WERI-Rb-1 (cell line): ENCODE measurements at regions not wholly inside any gene's neighbourhood (a gene's known extent, or its start where the extent isn't known, plus 50 kb on each side); places are given as distances from the start of the nearest gene placed in this dataset.

Source experiments
- DNase-seq: peaks from one replicate; pipeline ENCODE4 v3.0.0-alpha.2; 2020
- H3K27ac ChIP-seq: fragments of 250-450 bp; sonication (Bioruptor Pico); 2 replicates; pipeline ENCODE4 v1.5.1; 2020; ENCODE audit warnings: mild to moderate bottlenecking, moderate library complexity
- H3K27me3 ChIP-seq: fragments of 250-450 bp; sonication (Bioruptor Pico); 2 replicates; pipeline ENCODE4 v1.5.1; 2021; ENCODE audit warnings: mild to moderate bottlenecking, low read depth, moderate library complexity; ENCODE audit not compliant: insufficient read depth, severe bottlenecking
- H3K36me3 ChIP-seq: fragments of 250-450 bp; sonication (Bioruptor Pico); 2 replicates; pipeline ENCODE4 v1.5.1; 2020; ENCODE audit warnings: mild to moderate bottlenecking, moderate library complexity
- H3K4me3 ChIP-seq: 2 replicates; pipeline ENCODE4 v1.5.1; 2011; ENCODE audit warnings: low read depth, mild to moderate bottlenecking, control low read depth, low read length
- H3K9me3 ChIP-seq: fragments of 250-450 bp; sonication (Bioruptor Pico); 2 replicates; pipeline ENCODE4 v1.5.1; 2021; ENCODE audit warnings: mild to moderate bottlenecking, moderate library complexity; ENCODE audit not compliant: severe bottlenecking
- TF ChIP-seq, protein P1 (sequence below): IDR thresholded peaks from 2 replicates; pipeline ENCODE4 v1.5.1; 2011; ENCODE audit warnings: low read depth, mild to moderate bottlenecking, control low read depth, inconsistent platforms, low read length

DNA sequence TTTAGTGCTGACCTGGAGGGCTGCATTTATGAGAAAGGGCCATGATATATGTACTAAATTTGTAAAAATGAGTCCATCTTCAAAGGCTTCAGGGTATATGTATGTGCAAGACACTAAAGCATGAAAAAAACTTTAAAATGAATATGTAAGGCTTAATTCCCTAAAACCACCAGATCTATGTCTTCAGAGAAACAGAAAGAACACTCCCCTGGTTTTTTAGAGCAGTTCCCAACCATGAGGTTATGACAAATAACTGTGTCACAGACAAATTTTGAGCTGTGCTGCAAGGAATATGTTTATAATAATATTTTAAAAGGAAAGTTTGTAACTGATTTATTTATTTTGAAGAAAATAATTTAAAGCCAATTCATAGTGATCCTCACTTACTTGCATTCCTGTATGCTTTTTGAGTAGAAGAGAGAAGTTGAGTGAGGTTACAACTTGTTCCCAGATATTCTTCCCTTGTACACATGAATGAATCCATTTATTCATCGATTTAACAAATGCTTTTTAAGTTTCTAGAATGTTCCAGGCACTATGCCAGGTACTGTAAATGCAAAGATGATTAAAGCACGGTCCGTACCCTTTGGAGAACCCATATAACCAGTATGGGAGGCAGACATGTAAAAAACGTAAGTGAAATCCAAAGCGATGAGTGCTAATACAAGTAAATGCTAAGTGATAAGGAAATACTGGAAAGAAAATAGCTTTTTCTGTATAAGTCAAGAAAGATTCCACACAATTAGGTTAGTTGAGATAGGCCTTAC is 295.2 kb upstream of the DIAPH2 start:
- H3K4me3 ChIP-seq, result no peak overlapping the region
- no peaks in the 10 kb centered on the region for H3K36me3 ChIP-seq
- peaks cover 35% of the 10 kb centered on the region for H3K27me3 ChIP-seq
- no peak overlapping the region for H3K27ac ChIP-seq
- DNase-seq, result no peak
- TF ChIP-seq, protein P1, sequence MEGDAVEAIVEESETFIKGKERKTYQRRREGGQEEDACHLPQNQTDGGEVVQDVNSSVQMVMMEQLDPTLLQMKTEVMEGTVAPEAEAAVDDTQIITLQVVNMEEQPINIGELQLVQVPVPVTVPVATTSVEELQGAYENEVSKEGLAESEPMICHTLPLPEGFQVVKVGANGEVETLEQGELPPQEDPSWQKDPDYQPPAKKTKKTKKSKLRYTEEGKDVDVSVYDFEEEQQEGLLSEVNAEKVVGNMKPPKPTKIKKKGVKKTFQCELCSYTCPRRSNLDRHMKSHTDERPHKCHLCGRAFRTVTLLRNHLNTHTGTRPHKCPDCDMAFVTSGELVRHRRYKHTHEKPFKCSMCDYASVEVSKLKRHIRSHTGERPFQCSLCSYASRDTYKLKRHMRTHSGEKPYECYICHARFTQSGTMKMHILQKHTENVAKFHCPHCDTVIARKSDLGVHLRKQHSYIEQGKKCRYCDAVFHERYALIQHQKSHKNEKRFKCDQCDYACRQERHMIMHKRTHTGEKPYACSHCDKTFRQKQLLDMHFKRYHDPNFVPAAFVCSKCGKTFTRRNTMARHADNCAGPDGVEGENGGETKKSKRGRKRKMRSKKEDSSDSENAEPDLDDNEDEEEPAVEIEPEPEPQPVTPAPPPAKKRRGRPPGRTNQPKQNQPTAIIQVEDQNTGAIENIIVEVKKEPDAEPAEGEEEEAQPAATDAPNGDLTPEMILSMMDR, result no peak
- no peaks in the 10 kb centered on the region for H3K9me3 ChIP-seq

DNA sequence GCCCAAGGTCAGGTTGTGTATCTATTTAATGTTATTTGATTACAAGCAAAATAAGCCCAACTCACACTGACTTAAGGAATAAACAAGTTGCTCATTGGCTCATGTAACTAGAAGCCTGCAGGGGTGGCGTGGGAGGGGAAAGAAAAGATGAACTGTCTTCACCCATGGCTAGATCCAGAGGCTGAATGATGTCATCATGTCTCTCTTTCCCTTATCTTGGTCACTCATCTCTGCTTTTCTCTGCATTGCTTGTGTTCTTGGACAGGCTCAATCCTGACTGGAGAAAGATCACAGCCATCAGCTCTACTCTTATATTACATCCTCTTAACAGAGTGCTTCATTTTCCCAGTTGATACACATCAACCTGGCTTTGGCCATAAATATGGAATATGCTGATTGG is 290.0 kb upstream of the DIAPH2 start:
- H3K27me3 ChIP-seq, result peaks cover 45% of the 10 kb centered on the region
- H3K36me3 ChIP-seq, result no peaks in the 10 kb centered on the region
- no peak overlapping the region for H3K4me3 ChIP-seq
- TF ChIP-seq, protein P1, result no peak
- no peak overlapping the region for H3K27ac ChIP-seq
- H3K9me3 ChIP-seq, result no peaks in the 10 kb centered on the region
- DNase-seq, result no peak

DNA sequence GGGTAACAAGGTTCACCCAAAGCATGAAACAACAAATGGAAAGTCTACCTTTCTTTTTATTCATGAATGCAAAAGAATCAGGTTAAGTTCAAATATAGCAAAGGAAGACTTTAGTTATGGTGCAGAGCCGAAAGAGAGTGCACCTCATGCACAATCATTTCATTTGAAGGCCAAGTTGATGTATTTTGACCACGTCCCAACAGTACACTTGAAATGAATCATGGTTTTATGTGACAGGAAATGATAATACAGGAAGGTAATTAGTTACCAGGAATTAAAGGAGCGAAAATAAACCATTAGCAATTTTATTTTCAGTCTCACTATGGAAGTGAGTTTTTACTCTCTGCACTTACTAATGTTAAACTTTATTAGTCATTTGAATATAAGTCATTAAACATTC is 281.2 kb upstream of the DIAPH2 start:
- DNase-seq, result no peak
- no peaks in the 10 kb centered on the region for H3K9me3 ChIP-seq
- H3K4me3 ChIP-seq, result no peak overlapping the region
- no peak overlapping the region for H3K27ac ChIP-seq
- TF ChIP-seq, protein P1, result no peak
- H3K27me3 ChIP-seq, result peaks cover 48% of the 10 kb centered on the region
- H3K36me3 ChIP-seq, result no peaks in the 10 kb centered on the region

DNA sequence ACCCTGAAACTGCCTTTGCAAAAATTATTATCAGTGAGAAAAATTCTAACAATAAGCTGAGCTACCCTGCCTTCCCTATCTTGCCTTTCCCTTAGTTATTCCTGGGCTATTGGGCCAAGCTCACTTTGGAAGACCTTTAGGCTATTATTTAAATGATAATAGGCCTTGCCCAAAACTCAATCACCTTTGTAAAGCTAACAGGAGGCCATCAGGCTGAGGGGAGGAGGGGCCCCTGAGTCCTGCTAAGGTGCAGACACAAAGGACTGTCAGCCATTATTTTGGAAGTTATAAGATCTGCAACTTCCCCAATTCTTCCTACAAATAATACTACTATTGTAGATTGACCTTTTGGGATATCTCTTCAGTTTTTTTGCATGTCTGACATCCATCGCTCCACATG is 278.8 kb upstream of the DIAPH2 start:
- TF ChIP-seq, protein P1, result no peak
- Histone ChIP-seq H3K4me3 (no peak overlapping the region), H3K27me3 (peaks cover 49% of the 10 kb centered on the region), H3K36me3 (no peaks in the 10 kb centered on the region), H3K9me3 (no peaks in the 10 kb centered on the region), H3K27ac (no peak overlapping the region)
- no peak for DNase-seq

DNA sequence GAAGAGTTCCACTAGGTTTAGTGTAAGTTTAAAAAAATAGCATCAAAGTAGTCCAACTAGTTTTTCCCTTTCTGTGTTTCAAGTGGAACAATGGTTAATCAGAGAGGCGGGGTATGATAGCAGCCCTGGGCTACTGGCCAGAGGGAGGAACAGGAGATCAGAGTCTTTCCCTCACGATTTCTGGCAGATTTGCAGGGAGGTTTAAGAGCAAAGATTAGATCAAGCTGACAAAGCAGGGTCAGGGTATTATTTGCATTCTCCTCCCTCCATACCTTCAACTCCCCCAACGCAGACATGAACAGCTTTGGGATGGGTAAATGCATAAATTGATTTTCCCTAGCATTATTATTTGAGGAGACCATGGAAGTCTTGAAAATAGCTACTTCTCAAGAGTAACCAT is 277.6 kb upstream of the DIAPH2 start:
- DNase-seq, result no peak
- TF ChIP-seq, protein P1, result no peak
- Histone ChIP-seq H3K9me3 (no peaks in the 10 kb centered on the region), H3K36me3 (no peaks in the 10 kb centered on the region), H3K4me3 (no peak overlapping the region), H3K27me3 (peaks cover 53% of the 10 kb centered on the region), H3K27ac (no peak overlapping the region)

DNA sequence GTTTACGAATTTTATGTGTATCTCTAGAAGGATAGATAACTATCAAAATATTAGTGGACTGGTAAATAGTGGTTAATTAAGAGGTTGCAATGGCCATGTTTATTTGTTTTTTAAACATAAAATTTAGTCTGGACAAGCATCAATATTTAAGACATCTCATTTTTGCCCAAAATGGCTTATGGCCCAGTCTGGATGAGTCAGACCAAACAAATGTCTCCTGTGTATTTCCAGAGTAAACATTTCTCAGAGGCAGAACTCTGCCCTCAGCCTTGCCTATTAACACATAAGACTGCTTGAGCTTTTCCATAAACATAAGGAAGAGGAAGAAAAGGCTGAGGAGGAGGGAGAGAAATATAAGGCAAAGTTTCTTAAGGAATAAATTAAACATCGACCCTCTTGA is 277.1 kb upstream of the DIAPH2 start:
- TF ChIP-seq, protein P1, result no peak
- no peak for DNase-seq
- Histone ChIP-seq H3K36me3 (no peaks in the 10 kb centered on the region), H3K9me3 (no peaks in the 10 kb centered on the region), H3K27ac (no peak overlapping the region), H3K4me3 (no peak overlapping the region), H3K27me3 (peaks cover 55% of the 10 kb centered on the region)
